NK-92 treated with Interleukin-12 subunit alpha and Interleukin-12 subunit beta, amount 100 ng/mL, for 24 hours (cell line): ENCODE measurements at regions not wholly inside any gene's neighbourhood (a gene's known extent, or its start where the extent isn't known, plus 50 kb on each side); places are given as distances from the start of the nearest gene placed in this dataset.

Experiments
- DNase-seq: peaks from one replicate; lab custom pipeline; 2025; lab: John Stamatoyannopoulos, UW

DNA sequence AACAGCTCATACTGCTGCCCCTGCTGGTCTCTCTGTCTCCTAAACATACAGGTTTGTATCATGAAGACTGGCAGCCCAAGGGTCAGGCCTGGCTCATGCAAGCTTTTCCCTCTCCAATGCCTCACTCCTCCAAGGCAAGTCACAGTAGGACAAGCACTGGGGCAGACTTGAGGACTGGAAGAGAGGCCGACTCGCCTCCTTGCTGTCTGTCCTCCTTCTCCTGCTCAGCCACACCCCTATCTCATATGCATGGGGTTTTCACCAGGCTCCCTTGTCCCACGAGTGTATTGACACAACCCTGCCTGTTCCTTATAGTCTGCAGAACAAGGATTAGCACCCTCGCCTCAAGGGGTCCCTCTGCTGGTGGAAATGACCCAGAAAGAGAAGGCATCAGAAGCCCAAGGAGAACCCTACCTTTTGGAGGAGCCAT lies 223.7 kb downstream of the SOX11 start:
- no peak for DNase-seq

DNA sequence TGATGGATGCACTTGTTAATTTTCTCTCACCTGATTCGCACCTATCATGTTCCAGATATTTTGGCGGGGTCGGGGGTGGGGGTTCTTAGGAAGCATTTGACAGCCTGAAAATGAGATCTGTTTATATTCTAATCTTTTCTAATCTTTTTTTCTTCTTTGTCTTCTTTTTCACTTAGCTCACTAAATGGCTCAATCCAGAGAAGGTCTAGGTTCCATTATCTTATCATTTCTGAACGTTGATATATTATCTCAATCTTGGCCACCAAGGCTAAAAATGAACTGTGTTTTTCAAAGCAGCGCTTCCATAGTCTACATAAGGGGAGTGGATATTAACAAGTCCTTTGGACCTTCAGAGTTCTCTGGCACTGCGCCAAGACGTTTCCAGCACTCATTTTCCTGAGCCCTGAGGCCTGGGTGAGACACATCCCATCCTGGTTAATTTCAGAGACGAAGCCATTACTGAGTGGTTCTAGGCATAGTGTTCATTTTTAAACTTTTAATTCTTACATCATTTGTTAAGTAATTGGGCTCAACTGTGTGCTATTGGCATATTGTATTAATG lies 229.0 kb downstream of the SOX11 start:
- DNase-seq = no peak

DNA sequence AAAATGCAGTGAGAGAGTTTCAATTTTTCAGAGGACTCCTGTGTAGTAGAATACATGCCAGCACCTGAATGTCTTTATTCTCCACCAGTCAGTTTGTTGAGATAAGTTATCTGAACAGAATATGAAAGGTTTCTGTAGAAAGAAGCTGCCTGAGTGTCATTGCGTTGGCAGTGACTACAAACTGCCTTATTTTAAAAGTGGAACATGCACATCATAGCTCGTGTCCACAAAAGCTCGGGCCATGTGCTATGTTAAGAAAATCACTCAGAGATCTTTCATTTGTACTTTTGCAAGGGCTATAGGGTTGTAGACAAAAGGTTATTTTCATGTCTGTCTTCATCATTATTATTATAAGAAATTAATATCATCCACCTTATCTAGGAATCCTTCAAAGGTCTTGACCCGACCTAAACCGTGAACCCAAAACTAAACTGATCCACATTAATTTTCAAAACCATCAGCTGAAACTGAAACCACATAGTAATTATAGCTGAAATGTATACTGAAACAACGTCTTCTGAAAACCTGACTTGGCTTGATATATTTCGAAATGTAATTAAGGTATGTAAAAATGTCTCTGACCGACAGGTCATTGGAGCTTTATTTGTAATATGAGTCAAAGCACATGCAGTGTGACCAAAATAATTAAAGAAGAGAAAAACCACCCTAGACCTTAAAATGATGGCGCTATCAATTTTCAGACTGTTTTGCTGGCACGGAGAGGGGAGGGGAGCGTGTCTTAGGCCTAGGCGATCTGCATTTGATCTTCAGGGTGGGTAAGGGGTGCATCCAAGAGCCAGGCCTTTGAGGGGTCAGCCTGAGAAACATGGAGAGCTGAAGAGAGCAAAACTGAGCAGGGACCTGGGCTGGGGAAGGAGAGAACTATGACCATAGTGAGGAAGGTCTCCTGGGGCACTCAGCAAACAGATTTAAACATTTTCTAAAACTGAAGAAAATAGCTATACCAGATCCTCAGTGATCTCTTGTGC lies 232.1 kb downstream of the SOX11 start:
- DNase-seq = no peak

DNA sequence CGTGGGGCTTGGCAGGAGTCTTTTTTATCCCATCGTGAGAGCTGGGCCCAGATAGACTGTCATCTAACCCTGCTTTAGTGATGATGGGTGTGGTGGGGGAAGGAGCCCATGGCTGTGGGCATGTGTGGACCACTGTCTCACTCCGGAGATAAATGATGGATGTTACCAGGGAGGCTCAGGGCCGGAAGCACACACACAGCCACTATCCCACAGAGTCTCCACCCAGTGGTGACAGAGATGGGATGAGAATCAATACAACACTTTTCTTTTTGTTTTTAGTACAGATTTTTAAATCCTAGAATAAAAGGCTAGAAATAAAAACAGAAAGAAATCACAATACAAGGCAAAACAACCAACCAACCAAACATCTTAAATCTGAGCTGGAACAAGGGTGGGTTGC lies 233.4 kb downstream of the SOX11 start:
- DNase-seq = no peak

DNA sequence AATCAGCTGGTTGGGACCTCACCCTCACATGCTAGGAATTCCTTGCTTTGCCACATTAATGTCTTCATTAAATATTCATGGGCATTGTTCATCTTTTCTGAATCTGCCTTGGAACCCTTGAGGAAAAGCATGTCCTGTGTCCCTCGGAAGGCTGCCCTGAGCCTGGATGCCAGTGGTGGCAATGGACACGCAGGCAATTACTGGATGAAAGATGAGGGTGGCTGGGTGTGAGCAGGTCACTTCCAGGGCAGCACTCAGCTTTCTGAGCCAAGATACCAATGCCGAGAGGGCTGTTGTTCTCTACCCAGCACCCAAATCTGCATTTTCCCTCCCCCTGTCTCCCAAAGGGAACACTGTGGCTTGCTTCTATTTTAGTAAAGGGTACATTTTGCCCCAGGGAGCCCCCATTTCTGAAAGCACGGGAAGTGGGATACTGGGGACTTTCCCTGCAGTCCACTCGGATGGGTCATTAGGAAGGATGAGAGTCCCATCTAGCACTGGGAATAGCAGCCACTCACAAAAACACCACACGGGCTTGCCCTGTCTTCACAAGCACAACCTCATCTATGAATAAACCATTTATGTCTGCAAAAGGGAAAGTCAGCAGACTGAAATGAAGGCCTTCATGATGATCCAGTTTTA lies 234.8 kb downstream of the SOX11 start:
- DNase-seq = no peak

DNA sequence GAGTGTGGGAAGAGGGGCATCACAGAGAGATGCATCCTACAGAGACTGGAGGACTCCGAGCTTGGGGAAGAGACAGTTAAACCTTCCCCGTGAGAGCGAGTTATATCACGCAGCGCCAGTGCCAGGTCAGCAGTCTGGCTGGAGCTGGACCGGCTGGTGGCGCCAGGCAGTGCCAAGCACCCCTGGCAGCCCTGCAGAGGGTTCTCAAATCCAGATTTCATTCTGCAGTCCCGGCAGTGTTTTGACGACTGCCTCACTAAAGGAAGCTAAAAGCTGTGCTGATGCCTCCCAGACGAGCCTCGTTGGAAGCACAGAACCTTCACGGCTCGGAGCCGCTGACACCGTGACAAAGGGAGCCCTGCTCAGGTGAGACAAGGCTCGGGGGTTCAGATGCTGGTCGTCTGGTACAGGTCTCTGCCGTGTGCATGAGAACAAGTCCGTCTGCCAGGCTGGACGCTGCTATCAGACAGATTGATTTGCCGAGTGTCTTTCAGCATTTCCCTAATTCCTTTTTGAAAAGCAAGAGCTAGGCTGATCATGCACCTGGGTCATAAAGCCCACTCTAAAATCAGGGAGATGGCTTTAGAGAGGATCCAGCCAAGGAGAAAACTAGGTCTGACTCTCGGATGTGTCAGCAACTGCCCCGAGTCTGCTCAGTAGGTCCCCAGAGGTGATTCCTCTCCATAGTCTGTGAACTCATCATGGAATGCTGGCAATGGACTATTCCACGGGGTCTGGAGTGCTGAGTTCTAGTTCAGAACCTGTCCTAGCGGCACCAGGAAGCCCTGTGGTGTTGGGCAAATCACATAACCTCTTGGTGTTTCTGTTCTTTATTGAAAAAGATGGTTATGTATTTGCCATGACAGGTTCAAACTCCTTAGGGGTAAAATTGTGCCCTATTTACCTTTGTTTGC lies 240.6 kb downstream of the SOX11 start:
- no peak for DNase-seq

DNA sequence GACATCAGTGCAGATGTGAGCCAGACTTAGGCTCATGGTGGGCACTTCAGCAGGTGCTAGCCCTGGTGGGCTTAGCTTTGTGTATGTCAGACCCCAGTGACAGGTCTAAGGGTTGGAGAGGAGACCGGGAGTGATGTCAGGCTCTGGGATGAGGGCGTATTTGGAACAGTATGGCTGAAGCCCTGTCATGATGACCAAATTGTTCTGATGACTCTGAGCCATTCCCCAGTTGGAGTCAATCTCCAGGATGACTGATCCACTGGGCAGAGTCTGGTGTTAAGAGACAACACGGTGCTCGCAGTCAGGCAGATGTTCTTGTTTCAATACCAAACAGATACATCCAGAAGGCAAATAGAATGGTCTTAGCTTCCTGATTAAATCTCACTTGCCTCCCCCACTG lies 241.5 kb downstream of the SOX11 start:
- DNase-seq = no peak

DNA sequence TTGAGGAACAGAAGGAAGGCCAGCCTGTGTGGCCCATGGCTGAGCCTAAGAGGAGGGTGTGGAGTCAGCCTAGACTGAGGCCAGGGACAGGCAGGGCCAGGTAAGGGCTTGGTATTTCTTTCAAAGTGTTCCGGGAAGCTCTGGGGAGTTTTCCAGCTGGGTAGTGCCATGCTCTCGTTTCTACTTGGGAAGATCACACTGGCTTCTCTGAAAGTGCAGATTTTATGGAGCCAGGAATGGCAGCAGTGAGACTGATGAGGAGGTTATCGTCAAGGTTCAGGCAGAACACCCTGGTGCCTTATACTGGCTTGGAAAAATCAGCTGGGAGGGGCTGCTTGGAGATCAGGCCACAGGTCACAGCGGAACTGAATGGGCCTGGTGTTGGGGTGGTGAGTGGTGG lies 245.1 kb downstream of the SOX11 start:
- DNase-seq = no peak

DNA sequence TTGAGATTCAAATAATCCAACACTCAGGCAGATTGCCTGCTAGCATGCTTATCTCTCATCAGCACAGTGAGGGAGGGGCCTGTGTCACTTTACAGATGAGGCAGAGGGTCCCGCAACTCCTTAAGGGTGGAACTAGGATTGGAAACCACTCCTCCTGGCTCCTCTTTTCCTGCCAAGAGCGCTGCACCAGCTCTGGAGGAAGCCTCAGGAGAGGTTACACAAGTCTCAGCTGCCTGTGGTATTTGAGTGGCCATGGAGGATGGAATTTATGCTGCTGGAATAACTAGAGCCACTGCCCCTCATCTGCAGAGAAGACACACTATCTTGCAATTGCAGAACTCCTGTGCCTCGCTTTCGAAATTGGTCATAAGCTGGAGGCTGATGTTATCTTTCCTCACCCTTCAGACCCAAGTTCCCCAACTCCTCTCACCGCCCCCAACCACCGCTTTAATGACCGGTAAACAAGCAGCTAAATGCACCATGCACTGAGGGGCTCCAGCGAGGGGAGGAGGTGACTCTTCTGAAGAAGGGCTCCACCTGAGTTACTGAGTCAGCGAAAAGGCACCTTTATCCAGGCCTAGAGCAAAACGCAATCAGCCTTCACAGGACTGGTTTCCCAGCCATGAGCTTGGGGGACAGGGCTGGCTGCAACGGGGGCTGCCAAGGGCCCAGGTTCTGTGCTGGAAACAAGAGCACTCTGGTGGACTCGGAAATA lies 245.8 kb downstream of the SOX11 start:
- DNase-seq = no peak

DNA sequence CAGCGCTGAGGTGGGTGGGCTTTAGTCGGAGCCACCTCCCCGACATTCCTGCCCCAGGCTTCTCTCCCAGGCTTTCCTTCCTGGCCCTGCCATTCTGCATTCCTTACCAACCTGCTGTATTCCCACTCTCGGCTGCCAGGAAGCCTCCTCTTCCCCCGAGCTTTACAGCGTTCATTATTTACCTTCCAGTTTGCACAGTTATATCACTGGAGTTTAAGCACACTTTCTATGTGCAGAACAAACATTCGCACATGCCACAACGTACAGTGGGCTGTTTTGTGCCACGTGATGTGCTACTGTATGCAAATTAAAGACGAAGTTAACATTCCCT lies 246.3 kb downstream of the SOX11 start:
- DNase-seq = no peak

DNA sequence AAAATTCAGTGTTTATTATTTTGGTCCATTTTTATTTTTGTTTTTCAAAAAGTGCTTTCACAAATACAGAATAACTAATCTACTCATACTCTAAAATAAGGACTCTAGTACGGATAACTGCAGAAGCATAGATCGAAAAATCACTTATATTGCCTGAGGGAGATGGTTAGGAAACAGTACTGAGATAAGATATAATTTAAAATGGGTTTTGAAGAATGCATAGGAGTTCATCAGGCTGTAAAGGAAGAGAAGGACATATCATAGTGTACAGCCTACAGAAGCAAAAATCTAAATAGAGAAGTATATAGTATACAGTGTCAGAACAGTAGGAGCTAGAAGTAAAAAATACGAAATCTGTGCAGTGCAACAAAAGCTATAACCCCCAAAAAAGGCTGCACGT lies 247.4 kb downstream of the SOX11 start:
- no peak for DNase-seq

DNA sequence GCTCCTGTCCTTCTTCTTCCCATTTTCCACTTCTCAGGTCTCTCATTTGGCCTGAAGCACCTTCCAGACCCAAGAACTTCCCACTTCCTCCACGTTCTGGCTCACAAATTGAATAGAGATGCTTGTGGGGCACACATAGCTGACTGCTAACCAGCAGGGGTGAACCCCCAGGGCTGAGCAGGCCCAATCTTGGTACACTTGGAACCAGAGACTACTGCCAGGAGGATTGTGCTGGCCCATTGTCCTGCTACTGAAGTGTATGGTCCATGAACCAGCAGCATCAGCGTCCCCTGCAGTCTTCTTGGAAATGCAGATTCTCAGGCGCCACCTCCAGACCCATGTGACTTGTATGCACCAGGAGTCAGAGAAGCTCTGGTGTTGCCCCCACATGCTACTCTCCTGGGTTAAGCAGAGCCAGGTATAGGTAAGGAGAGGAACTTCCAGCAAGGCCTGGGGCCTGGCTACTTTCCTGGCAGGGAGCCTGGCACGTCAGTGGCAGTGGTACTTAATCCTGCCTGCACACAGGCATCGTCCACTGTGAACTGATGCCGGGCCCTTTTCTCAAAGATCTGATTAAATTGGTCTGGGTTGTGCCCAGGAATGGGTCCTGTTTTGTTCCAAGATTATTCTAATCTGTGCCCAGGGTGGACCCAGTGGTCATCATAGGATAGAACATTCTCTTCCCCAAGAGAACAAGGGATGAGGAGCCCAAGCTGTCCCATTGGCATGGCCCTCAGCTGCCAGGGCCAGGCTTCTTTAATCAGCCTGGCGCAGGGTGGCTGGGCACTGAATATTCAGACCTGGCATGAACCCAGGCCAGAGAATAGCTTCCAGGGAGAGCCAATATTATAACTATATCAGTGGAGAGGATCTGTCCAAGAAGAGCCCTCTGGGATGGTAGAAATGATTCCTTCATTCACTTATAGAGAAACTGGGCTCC lies 248.7 kb downstream of the SOX11 start:
- no peak for DNase-seq

DNA sequence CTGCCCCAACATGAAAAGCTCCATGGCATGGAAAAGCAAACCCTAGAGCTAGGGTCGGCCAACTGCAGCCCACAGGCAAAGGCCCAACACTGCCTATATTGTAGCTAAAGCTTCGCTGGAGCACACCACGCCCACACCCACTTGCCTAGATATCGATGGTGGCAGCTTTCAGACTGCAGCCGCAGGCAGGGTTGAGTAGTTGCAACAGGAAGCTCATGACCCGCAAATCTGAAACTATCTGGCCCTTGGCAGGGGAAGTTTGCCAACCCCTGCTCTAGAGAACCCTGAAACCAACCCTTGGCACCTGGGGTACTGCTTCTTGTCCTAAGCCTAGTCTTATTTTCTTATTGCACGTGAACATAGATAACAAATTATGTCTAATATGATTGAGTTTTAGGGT lies 250.0 kb downstream of the SOX11 start:
- no peak for DNase-seq

DNA sequence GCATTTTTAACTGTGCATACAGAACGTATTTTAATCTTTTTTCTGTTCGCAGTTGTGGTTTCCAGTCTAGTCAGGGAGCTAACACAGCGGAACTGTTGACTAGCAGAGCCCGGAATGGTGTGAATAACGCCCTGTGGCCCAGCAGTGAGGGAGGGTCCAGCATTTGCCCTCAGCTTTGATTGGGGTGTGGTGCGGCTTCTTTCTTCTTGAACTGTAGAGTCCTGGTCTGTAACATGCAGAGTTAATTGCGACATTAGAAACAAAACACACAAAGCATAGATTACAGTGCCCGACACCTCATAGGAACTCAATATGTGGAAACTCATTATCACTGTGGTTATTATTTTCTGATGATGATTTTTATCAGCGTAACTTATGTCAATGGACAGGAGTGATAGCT lies 253.6 kb downstream of the SOX11 start:
- DNase-seq = no peak

DNA sequence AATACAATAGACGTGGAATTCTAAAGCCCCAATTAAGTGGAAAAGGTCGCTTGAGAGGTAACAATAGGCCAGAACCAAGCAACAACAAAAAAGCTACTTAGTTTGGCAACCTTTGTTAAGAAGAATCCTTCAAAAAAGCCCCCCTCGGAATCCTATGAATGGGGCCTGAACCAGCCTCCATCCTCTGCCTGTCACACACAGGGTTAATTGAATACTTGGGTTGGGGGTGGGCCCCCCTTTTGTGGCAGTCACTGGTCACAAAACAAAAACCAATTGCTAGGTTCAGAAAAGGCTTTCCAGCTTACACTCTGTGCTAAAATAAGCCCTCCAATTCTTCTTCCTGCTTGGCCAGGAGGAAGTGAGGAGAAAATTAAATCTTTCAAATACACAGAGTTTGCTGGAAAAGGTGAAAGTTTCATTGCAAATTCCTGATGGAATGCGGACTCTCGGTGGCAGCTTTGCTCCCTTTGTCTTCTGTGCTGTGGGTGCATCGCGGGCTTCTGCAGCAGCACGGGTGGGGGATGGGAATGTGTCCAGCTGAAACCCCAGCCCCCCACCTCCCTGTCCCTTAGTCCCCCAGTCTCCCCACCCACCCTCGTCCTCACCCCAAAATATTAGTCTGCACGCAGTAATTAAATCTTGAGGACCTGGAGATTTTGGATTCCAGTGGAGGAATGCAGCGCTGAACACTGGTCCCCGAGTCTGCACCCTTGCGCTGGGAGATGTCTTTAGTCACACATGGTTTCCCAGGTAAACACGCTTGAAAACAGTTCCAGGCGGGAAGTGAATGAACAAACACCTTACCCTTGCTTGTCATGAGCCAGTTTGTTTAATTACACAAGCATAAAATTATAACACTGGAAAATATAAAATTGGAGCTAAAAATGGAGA lies 254.3 kb downstream of the SOX11 start:
- no peak for DNase-seq

DNA sequence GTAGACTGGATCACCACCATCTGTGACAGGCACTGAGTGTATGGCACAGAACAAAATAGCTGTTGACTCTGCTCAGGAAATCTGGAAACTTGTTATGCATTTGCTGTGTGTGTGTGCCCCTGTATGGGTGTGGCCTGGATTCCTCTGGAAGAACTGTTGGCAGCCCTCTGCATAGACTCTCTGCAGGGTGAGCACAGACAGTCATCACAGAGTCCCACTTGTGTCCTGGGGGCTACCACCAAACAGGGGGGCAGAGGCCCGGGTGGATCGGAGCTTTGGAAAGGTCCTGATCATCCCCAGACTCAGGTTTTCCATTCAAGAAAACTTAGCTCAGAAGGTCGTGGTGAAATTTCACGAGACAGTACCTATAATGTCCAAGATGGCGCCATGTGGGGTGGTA lies 258.6 kb downstream of the SOX11 start:
- no peak for DNase-seq

DNA sequence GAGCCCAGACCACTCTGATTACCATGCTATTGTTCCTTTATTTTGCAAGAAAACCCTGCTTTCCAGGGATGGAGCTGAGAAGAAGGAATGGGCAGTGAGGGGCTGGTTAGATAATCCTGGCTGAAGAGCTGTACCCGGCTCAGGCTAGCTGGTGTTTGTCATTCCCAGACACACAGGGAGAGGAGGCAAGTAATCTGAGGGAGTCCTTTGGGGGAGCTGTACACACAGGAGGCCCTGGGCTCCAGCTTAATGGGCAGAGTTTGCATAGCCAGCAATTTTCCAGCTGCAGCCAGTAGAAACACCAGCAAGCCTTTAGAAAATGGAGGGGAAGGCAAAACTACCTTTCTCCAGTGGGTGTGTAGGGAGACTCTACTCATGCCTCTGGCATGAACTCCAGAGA lies 259.3 kb downstream of the SOX11 start:
- DNase-seq = no peak

DNA sequence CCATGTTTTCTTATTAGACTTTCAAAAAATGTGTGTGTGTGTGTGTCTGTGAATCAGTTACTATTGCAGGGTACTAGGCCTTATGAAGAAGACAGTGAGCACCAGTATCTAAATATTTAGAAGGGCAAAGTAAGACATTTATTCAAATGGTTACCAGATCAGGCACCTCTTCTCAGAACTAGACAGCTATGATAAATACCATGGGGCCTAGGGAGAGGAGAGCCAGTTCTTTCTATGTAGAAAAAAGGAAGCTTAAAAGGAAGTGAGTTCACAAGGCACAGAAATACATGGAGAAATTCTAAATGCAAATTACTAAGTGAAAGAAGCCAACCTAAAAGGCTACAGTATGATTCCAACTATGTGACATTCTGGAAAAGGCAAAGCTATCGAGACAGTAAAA lies 261.3 kb downstream of the SOX11 start:
- no peak for DNase-seq

DNA sequence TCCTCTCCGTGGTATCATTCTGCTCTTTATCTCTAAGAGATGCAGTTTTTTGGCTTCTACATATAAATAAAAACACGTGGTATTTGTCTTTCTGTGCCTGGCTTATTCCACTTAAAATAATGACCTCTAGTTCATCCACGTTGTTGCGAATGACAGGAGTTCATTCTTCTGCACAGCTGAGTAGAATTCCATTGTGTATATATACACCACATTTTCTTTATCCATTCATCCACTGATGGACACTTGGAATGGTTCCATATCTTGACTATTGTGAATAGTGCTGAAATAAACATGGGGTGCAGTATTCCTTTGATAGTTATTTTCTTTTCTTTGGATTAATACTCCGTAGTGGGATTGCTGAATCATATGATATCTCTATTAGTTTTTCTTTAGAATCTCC lies 262.3 kb downstream of the SOX11 start:
- DNase-seq = no peak
